OCI-LY3 (cell line): ENCODE measurements at regions not wholly inside any gene's neighbourhood (a gene's known extent, or its start where the extent isn't known, plus 50 kb on each side); places are given as distances from the start of the nearest gene placed in this dataset.
"Not testable (repeated sequence)": the region's sequence is repeated elsewhere in the genome, so short reads cannot be mapped to it uniquely, and the experiment has no call there.

Experiments used
- H2AFZ ChIP-seq: fragments of 200-600, 300-600 bp; shearing (Covaris generic); 2 replicates; pipeline ENCODE4 v1.6.0; 2014; ENCODE audit warnings: antibody characterized with exemption, low read depth, low read length
- H3K27ac ChIP-seq: fragments of 200-600, 300-600 bp; sonication (generic); 2 replicates; pipeline ENCODE4 v1.5.1; 2014; ENCODE audit warnings: mild to moderate bottlenecking, low read length, moderate library complexity, mixed read lengths
- H3K27me3 ChIP-seq: fragments of 200-600, 300-600 bp; sonication (generic); 2 replicates; pipeline ENCODE4 v1.6.1; 2014; ENCODE audit warnings: low read depth, low read length, mixed read lengths
- H3K36me3 ChIP-seq: fragments of 200-600, 300-600 bp; sonication (generic); replicated peaks from 2 replicates; pipeline ENCODE3; 2014; ENCODE audit warnings: low read depth, low read length, mixed read lengths
- H3K4me1 ChIP-seq: fragments of 300-600, 200-600 bp; sonication (generic); 2 replicates; pipeline ENCODE4 v1.6.1; 2014; ENCODE audit warnings: low read length, mixed read lengths
- H3K4me2 ChIP-seq: fragments of 200-600, 300-600 bp; sonication (generic); 2 replicates; pipeline ENCODE4 v1.6.1; 2014; ENCODE audit warnings: low read length, mixed read lengths
- H3K4me3 ChIP-seq: fragments of 300-600, 200-600 bp; sonication (generic); 2 replicates; pipeline ENCODE4 v1.5.1; 2014; ENCODE audit warnings: antibody characterized with exemption, mild to moderate bottlenecking, low read length, moderate library complexity
- H3K79me2 ChIP-seq: fragments of 300-600, 200-600 bp; shearing (Covaris generic); 2 replicates; pipeline ENCODE4 v1.6.1; 2014; ENCODE audit warnings: mild to moderate bottlenecking, low read length, mixed read lengths
- H3K9ac ChIP-seq: fragments of 300-600, 200-600 bp; shearing (Covaris generic); 2 replicates; pipeline ENCODE4 v1.6.0; 2014; ENCODE audit warnings: mild to moderate bottlenecking, low read length, moderate library complexity
- H3K9me3 ChIP-seq: fragments of 200-600, 300-600 bp; shearing (Covaris generic); 2 replicates; pipeline ENCODE4 v1.6.1; 2014; ENCODE audit warnings: low read length, mixed read lengths; ENCODE audit not compliant: insufficient read depth
- H4K20me1 ChIP-seq: fragments of 200-600, 300-600 bp; sonication (generic); 2 replicates; pipeline ENCODE4 v1.6.1; 2016; ENCODE audit warnings: low read length, mixed read lengths; ENCODE audit not compliant: insufficient read depth
- EZH2phosphoT487 ChIP-seq: fragments of 200-600 bp; shearing (Covaris generic); IDR thresholded peaks from 2 replicates; pipeline ENCODE4 v1.6.1; 2018; ENCODE audit warnings: antibody characterized with exemption, mixed run types, low read depth
- TF ChIP-seq, protein P1 (sequence below): fragments of 200-600, 300-600 bp; sonication (generic); IDR thresholded peaks from 2 replicates; pipeline ENCODE4 v1.5.1; 2014; ENCODE audit warnings: antibody characterized with exemption, low read length, low read depth

DNA sequence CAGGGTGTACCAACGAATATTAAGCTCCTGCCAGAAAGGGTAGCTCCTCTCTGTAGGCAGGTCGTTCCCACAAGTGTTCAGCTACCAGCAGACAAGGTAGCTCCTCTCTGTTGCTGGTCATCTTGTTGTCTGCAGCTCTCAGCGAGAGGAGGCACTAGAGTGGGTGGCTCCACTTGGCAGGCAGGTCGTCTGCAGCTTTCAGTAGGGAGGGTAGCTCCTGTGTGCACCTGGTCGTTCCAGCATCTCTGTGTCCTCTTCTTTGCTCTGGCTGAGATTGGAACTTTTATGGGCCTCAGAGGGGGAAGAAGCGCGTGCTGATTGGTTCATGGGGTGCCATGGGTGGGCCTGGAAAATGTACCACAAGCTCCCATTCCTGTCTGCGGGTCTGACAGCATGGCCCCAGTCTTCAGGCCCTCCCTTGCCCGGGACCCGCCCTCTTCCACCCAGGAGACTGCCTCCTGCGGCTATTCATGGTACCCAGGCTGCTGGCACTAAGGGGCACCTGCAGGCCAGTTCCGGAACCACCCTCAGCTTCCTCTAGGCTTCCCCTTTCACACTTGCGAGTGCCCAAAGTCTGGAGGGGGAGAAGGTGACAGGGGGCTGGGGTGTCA is 63.9 kb upstream of the CACNA2D1 start:
- Histone ChIP-seq H3K4me2 (no peak overlapping the region), H3K27me3 (no peaks in the 10 kb centered on the region), H3K9me3 (no peaks in the 10 kb centered on the region), H3K36me3 (no peaks in the 10 kb centered on the region), H4K20me1 (no peaks in the 10 kb centered on the region), H3K4me3 (no peak overlapping the region), H3K4me1 (no peaks in the 10 kb centered on the region), H3K27ac (no peak overlapping the region), H2AFZ (no peak overlapping the region), H3K79me2 (no peaks in the 10 kb centered on the region), H3K9ac (no peak overlapping the region)
- TF ChIP-seq, protein P1, sequence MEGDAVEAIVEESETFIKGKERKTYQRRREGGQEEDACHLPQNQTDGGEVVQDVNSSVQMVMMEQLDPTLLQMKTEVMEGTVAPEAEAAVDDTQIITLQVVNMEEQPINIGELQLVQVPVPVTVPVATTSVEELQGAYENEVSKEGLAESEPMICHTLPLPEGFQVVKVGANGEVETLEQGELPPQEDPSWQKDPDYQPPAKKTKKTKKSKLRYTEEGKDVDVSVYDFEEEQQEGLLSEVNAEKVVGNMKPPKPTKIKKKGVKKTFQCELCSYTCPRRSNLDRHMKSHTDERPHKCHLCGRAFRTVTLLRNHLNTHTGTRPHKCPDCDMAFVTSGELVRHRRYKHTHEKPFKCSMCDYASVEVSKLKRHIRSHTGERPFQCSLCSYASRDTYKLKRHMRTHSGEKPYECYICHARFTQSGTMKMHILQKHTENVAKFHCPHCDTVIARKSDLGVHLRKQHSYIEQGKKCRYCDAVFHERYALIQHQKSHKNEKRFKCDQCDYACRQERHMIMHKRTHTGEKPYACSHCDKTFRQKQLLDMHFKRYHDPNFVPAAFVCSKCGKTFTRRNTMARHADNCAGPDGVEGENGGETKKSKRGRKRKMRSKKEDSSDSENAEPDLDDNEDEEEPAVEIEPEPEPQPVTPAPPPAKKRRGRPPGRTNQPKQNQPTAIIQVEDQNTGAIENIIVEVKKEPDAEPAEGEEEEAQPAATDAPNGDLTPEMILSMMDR: no peak
- TF ChIP-seq EZH2phosphoT487: no peak

DNA sequence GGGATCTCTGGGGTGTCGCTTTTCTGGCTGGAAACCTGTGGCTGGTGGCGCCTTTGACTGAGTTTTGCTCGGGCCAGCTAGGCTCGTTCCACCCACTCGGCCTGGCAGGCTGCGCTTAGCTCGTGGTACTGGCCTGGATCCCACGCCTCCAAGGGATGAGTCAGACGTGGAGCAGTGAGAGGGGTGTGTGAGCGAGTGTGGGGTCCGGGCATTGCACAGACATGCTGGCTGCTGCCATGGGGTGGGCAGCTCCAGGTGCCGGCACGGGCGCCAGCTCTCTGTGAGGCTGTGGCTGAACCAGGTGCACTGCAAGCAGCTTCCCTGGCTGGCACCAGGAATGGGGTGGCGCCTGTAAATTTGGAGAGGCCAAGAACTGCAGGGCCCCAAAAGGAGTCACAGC is 63.1 kb upstream of the CACNA2D1 start:
- Histone ChIP-seq H3K4me3 (no peak overlapping the region), H3K79me2 (no peaks in the 10 kb centered on the region), H3K27ac (no peak overlapping the region), H3K9me3 (no peaks in the 10 kb centered on the region), H3K36me3 (no peaks in the 10 kb centered on the region), H3K4me1 (no peaks in the 10 kb centered on the region), H3K27me3 (no peaks in the 10 kb centered on the region), H3K4me2 (no peak overlapping the region), H3K9ac (no peak overlapping the region), H4K20me1 (no peaks in the 10 kb centered on the region), H2AFZ (no peak overlapping the region)
- TF ChIP-seq, protein P1: no peak
- TF ChIP-seq EZH2phosphoT487: no peak

DNA sequence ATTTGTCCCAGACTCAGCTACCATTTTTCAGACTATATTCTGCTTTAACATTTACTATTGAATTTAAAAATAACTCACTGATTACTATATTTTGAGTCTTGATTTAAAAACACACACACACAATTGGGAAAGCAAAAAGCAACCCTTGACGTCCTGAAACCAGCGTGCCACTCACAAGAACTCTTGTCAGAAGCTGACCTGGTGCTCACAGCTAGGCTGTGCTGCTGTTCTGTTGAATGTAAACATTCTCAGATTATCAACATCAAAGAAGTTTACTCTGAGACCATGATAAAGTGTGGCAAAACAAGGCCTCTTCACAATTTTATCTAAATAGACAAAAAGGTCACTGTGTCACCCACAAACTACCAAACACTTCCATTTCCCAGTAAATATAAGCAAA is 62.6 kb upstream of the CACNA2D1 start:
- no peak overlapping the region for H3K4me3 ChIP-seq
- no peak overlapping the region for H3K9ac ChIP-seq
- H3K4me1 ChIP-seq: no peaks in the 10 kb centered on the region
- no peaks in the 10 kb centered on the region for H4K20me1 ChIP-seq
- no peaks in the 10 kb centered on the region for H3K79me2 ChIP-seq
- TF ChIP-seq, protein P1: 0 out of 2 replicates have a peak, but pooled peaks have one; percentile 4
- TF ChIP-seq EZH2phosphoT487: no peak
- no peaks in the 10 kb centered on the region for H3K36me3 ChIP-seq
- H2AFZ ChIP-seq: no peak overlapping the region
- no peaks in the 10 kb centered on the region for H3K27me3 ChIP-seq
- no peak overlapping the region for H3K27ac ChIP-seq
- H3K9me3 ChIP-seq: no peaks in the 10 kb centered on the region
- H3K4me2 ChIP-seq: no peak overlapping the region

DNA sequence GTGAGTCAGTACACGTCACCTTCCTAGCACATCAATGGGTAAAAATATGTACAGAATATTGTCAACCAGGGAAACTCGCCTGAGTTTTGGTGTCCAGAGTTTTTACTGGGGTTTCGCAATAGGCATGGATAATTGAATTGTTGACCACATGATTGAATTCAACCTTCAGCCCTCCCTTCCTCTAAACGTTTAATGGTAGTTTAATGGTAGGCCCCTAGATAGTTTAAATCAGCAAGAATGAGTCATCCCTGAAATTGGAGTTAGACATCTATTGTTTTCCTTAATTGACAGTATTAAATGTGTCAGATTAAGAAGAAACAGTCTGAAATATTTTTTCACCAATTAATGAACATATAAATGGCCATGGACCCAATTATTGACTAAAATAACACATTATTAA is 57.8 kb upstream of the CACNA2D1 start:
- Histone ChIP-seq H3K27ac (no peak overlapping the region), H3K79me2 (no peaks in the 10 kb centered on the region), H3K9ac (no peak overlapping the region), H4K20me1 (no peaks in the 10 kb centered on the region), H3K36me3 (no peaks in the 10 kb centered on the region), H3K4me1 (no peaks in the 10 kb centered on the region), H3K9me3 (no peaks in the 10 kb centered on the region), H3K4me2 (no peak overlapping the region), H3K4me3 (no peak overlapping the region), H3K27me3 (no peaks in the 10 kb centered on the region), H2AFZ (no peak overlapping the region)
- TF ChIP-seq EZH2phosphoT487: no peak
- TF ChIP-seq, protein P1: no peak

DNA sequence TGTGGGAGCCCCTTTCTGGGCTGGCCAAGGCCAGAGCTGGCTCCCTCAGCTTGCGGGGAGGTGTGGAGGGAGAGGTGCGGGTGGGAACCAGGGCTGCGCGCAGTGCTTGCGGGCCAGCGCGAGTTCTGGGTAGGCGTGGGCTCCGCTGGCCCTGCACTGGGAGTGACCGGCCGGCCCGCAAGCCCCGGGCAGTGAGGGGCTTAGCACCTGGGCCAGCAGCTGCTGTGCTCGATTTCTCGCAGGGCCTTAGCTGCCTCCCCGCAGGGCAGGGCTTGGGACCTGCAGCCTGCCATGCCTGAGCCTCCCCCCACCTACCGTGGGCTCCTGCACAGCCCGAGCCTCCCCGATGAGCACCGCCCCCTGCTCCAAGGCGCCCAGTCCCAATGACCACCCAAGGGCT is 56.0 kb upstream of the CACNA2D1 start:
- H3K27ac ChIP-seq, H4K20me1 ChIP-seq, H3K9ac ChIP-seq, H3K4me1 ChIP-seq, H2AFZ ChIP-seq, H3K4me2 ChIP-seq, H3K36me3 ChIP-seq, H3K79me2 ChIP-seq, H3K9me3 ChIP-seq, H3K4me3 ChIP-seq, H3K27me3 ChIP-seq: not testable (repeated sequence)
